Right ventricle myocardium inferior (tissue), 1 donor: ENCODE measurements at regions not wholly inside any gene's neighbourhood (a gene's known extent, or its start where the extent isn't known, plus 50 kb on each side); places are given as distances from the start of the nearest gene placed in this dataset.
"Not testable (repeated sequence)": the region's sequence is repeated elsewhere in the genome, so short reads cannot be mapped to it uniquely, and the experiment has no call there.

Source experiments
- ATAC-seq: fragments of 200-7000 bp; cut with Tn5 transposase; one replicate; pipeline ENCODE4 v1.9.1; 2020; ENCODE audit warnings: mild to moderate bottlenecking, moderate library complexity
- DNase-seq: peaks from one replicate; pipeline ENCODE4 v3.0.0; 2021; ENCODE audit errors: missing footprints
- intact Hi-C: fragments of 100-400 bp; cut with DNase I; formaldehyde crosslinking; loops from one replicate; pipeline ENCODE4 v1.11.0; 2022
- donor health status: DM: no; HTN: yes; CAD: no; lungs with severe emphysema.

GRCh38 chr5:17031659-17032277 lies 95.7 kb upstream of the MYO10 start:
- DNase-seq, intact Hi-C loops, ATAC-seq: not testable (repeated sequence)

- DNase-seq, ATAC-seq, intact Hi-C loops: not testable (repeated sequence)
Observed at GRCh38 chr5:17032314-17032985, 96.4 kb upstream of the MYO10 start.

GRCh38 chr5:17034992-17035391 lies 98.9 kb upstream of the MYO10 start:
- intact Hi-C loops, ATAC-seq, DNase-seq: not testable (repeated sequence)

- ATAC-seq (no peak), DNase-seq (no peak)
- intact Hi-C loops, result no loop called here
Observed at GRCh38 chr5:17037751-17038150, 101.7 kb upstream of the MYO10 start.

- DNase-seq, result no peak
- intact Hi-C loops, result no loop called here
- no peak for ATAC-seq
Observed at GRCh38 chr5:17039170-17039569, 103.1 kb upstream of the MYO10 start.

GRCh38 chr5:17042041-17042440 lies 106.0 kb upstream of the MYO10 start:
- intact Hi-C loops, result loop anchor here (10.0 kb wide), 1 partner anchor 107 kb away; the partner anchor contains the start of gene MYO10
- DNase-seq (no peak), ATAC-seq (no peak)

- DNase-seq (no peak), ATAC-seq (no peak)
- intact Hi-C loops, result loop anchor here (10.0 kb wide), 1 partner anchor 112 kb away; the partner anchor contains the start of gene MYO10
Observed at GRCh38 chr5:17046320-17046719, 110.2 kb upstream of the MYO10 start.

- DNase-seq, result no peak
- no peak for ATAC-seq
- intact Hi-C loops, result no loop called here
Observed at GRCh38 chr5:17050236-17050635, 114.1 kb upstream of the MYO10 start.

GRCh38 chr5:17054911-17055310 lies 118.8 kb upstream of the MYO10 start:
- intact Hi-C loops, result no loop called here
- DNase-seq, result no peak
- ATAC-seq, result no peak

GRCh38 chr5:17056141-17056631 lies 120.1 kb upstream of the MYO10 start:
- intact Hi-C loops, result no loop called here
- DNase-seq, result no peak
- ATAC-seq, result peak; percentile 63

GRCh38 chr5:17058438-17058837 lies 122.3 kb upstream of the MYO10 start:
- intact Hi-C loops, result no loop called here
- no peak for DNase-seq
- no peak for ATAC-seq

- intact Hi-C loops, result no loop called here
- DNase-seq (no peak), ATAC-seq (no peak)
Observed at GRCh38 chr5:17061973-17062470, 125.9 kb upstream of the MYO10 start.

GRCh38 chr5:17062741-17063140 lies 126.7 kb upstream of the MYO10 start:
- ATAC-seq, intact Hi-C loops, DNase-seq: not testable (repeated sequence)

- intact Hi-C loops, result no loop called here
- ATAC-seq, result no peak
Observed at GRCh38 chr5:17064241-17064640, 128.2 kb upstream of the MYO10 start.

GRCh38 chr5:17065458-17065857 lies 129.4 kb upstream of the MYO10 start:
- DNase-seq, result no peak
- intact Hi-C loops, result no loop called here
- ATAC-seq, result peak; percentile 77

More at GRCh38 chr5:17064241-17064640, 128.2 kb upstream of the MYO10 start:
- no peak for DNase-seq

- intact Hi-C loops, ATAC-seq, DNase-seq: not testable (repeated sequence)
Observed at GRCh38 chr5:17066026-17066425, 129.9 kb upstream of the MYO10 start.

GRCh38 chr5:17067657-17068392 lies 131.7 kb upstream of the MYO10 start:
- DNase-seq (no peak), ATAC-seq (no peak)
- intact Hi-C loops, result no loop called here

- DNase-seq, result no peak
- ATAC-seq, result no peak
- intact Hi-C loops, result no loop called here
Observed at GRCh38 chr5:17069995-17070511, 134.0 kb upstream of the MYO10 start.

- DNase-seq (no peak), ATAC-seq (no peak)
- intact Hi-C loops, result no loop called here
Observed at GRCh38 chr5:17070647-17071046, 134.6 kb upstream of the MYO10 start.
